H9 (cell line): ENCODE measurements at regions not wholly inside any gene's neighbourhood (a gene's known extent, or its start where the extent isn't known, plus 50 kb on each side); places are given as distances from the start of the nearest gene placed in this dataset.

Experiments used
- DNase-seq: peaks from one replicate; pipeline ENCODE4 v3.0.0-alpha.2; 2017
- H2AFZ ChIP-seq: one replicate; pipeline ENCODE4 v1.6.1; 2013; ENCODE audit warnings: mild to moderate bottlenecking, low read length, control low read depth, moderate library complexity
- H2AK5ac ChIP-seq: 2 replicates; pipeline ENCODE4 v1.6.1; 2013; ENCODE audit warnings: low read length, control low read depth, mixed read lengths; ENCODE audit not compliant: insufficient read length
- H2BK120ac ChIP-seq: one replicate; pipeline ENCODE4 v1.6.1; 2013; ENCODE audit warnings: low read depth, mild to moderate bottlenecking, low read length, control low read depth, inconsistent platforms; ENCODE audit not compliant: poor library complexity, severe bottlenecking
- H2BK12ac ChIP-seq: 2 replicates; pipeline ENCODE4 v1.6.1; 2013; ENCODE audit warnings: low read length, control low read depth, mixed read lengths, low read depth; ENCODE audit not compliant: insufficient read length
- H2BK15ac ChIP-seq: 2 replicates; pipeline ENCODE4 v1.6.1; 2013; ENCODE audit warnings: low read depth, low read length, control low read depth
- H2BK20ac ChIP-seq: one replicate; pipeline ENCODE4 v1.6.1; 2013; ENCODE audit warnings: low read depth, mild to moderate bottlenecking, low read length, control low read depth, inconsistent platforms; ENCODE audit not compliant: poor library complexity, severe bottlenecking
- H2BK5ac ChIP-seq: 2 replicates; pipeline ENCODE4 v1.6.1; 2013; ENCODE audit warnings: low read length, control low read depth, mixed read lengths; ENCODE audit not compliant: insufficient read length
- H3K14ac ChIP-seq: 2 replicates; pipeline ENCODE4 v1.6.1; 2013; ENCODE audit warnings: low read length, control low read depth; ENCODE audit not compliant: insufficient read depth
- H3K18ac ChIP-seq: 2 replicates; pipeline ENCODE4 v1.6.1; 2013; ENCODE audit warnings: low read depth, mild to moderate bottlenecking, mixed read lengths, low read length, control low read depth; ENCODE audit not compliant: insufficient read length
- H3K23ac ChIP-seq: 2 replicates; pipeline ENCODE4 v1.6.1; 2013; ENCODE audit warnings: low read length, control low read depth, mixed read lengths, low read depth; ENCODE audit not compliant: insufficient read length
- H3K23me2 ChIP-seq: 2 replicates; pipeline ENCODE4 v1.6.1; 2013; ENCODE audit warnings: low read depth, mild to moderate bottlenecking, mixed read lengths, low read length, control low read depth; ENCODE audit not compliant: insufficient read length, poor library complexity, severe bottlenecking
- H3K27ac ChIP-seq: 2 replicates; pipeline ENCODE4 v1.5.1; 2013; ENCODE audit warnings: low read length, control low read depth, mixed read lengths, low read depth; ENCODE audit not compliant: insufficient read length
- H3K27me3 ChIP-seq: 2 replicates; pipeline ENCODE4 v1.6.1; 2013; ENCODE audit warnings: low read length, control low read depth, inconsistent platforms; ENCODE audit not compliant: insufficient read depth
- H3K4ac ChIP-seq: 2 replicates; pipeline ENCODE4 v1.6.1; 2013; ENCODE audit warnings: low read depth, mild to moderate bottlenecking, control low read depth, inconsistent platforms, low read length, moderate library complexity
- H3K4me1 ChIP-seq: 2 replicates; pipeline ENCODE4 v1.6.1; 2013; ENCODE audit warnings: low read length, control low read depth, inconsistent platforms; ENCODE audit not compliant: insufficient read depth
- H3K4me2 ChIP-seq: 2 replicates; pipeline ENCODE4 v1.6.1; 2013; ENCODE audit warnings: low read length, control low read depth, mixed read lengths; ENCODE audit not compliant: insufficient read length, insufficient read depth
- H3K56ac ChIP-seq: 2 replicates; pipeline ENCODE4 v1.6.1; 2013; ENCODE audit warnings: low read depth, mild to moderate bottlenecking, mixed read lengths, low read length, control low read depth; ENCODE audit not compliant: insufficient read length
- H3K79me1 ChIP-seq: 2 replicates; pipeline ENCODE4 v1.6.1; 2013; ENCODE audit warnings: low read depth, mild to moderate bottlenecking, moderate library complexity, low read length, control low read depth, inconsistent platforms; ENCODE audit not compliant: insufficient read depth, poor library complexity, severe bottlenecking
- H3K79me2 ChIP-seq: 2 replicates; pipeline ENCODE4 v1.6.1; 2013; ENCODE audit warnings: low read length, control low read depth, inconsistent platforms; ENCODE audit not compliant: insufficient read depth
- H3K9ac ChIP-seq: 2 replicates; pipeline ENCODE4 v1.6.1; 2013; ENCODE audit warnings: low read length, control low read depth, mixed read lengths; ENCODE audit not compliant: insufficient read length; ENCODE audit errors: extremely low read depth
- H3K9me3 ChIP-seq: one replicate; pipeline ENCODE4 v1.6.1; 2013; ENCODE audit warnings: low read depth, low read length, inconsistent platforms; ENCODE audit not compliant: control insufficient read depth
- H3T11ph ChIP-seq: one replicate; pipeline ENCODE4 v1.6.1; 2013; ENCODE audit warnings: mild to moderate bottlenecking, low read length, control low read depth, inconsistent platforms
- H4K20me1 ChIP-seq: one replicate; pipeline ENCODE4 v1.6.1; 2013; ENCODE audit not compliant: control insufficient read depth, insufficient read length, insufficient read depth
- H4K5ac ChIP-seq: 2 replicates; pipeline ENCODE4 v1.6.1; 2013; ENCODE audit warnings: low read depth, mild to moderate bottlenecking, mixed read lengths, low read length, control low read depth; ENCODE audit not compliant: insufficient read length
- H4K8ac ChIP-seq: replicated peaks from 2 replicates; pipeline ENCODE4 v1.6.1; 2013; ENCODE audit warnings: low read length, control low read depth, mixed read lengths, low read depth; ENCODE audit not compliant: insufficient read length
- H4K91ac ChIP-seq: 2 replicates; pipeline ENCODE4 v1.6.1; 2013; ENCODE audit warnings: low read depth, mild to moderate bottlenecking, moderate library complexity, mixed read lengths, low read length, control low read depth; ENCODE audit not compliant: insufficient read length
- H3K27ac Mint-ChIP-seq, 3 experiments: 2 replicates in 2 of 3; 3 replicates in 1 of 3; pipeline ENCODE4 v1.8.0; 2020 to 2021; ENCODE audit warnings: mixed read lengths in 3 of 3, mild to moderate bottlenecking in 1 of 3, moderate library complexity in 1 of 3
- H3K27me3 Mint-ChIP-seq: 2 replicates; pipeline ENCODE4 v1.8.0; 2021; ENCODE audit warnings: low read depth, mild to moderate bottlenecking, moderate library complexity, mixed read lengths
- H3K36me3 Mint-ChIP-seq, 3 experiments: 2 replicates in 2 of 3; 3 replicates in 1 of 3; pipeline ENCODE4 v1.8.0; 2020 to 2021; ENCODE audit warnings: low read depth in 3 of 3, mixed read lengths in 3 of 3; ENCODE audit not compliant: insufficient read depth in 1 of 3
- H3K4me1 Mint-ChIP-seq, 2 experiments: 2 replicates each; pipeline ENCODE4 v1.8.0; 2020; ENCODE audit warnings: mixed read lengths in 2 of 2
- H3K4me3 Mint-ChIP-seq, 2 experiments: 2 replicates in 1 of 2; 3 replicates in 1 of 2; pipeline ENCODE4 v1.8.0; 2020 to 2021; ENCODE audit warnings: mild to moderate bottlenecking in 2 of 2, mixed read lengths in 2 of 2, moderate library complexity in 1 of 2
- H3K9me3 Mint-ChIP-seq, 2 experiments: 2 replicates in 1 of 2; 3 replicates in 1 of 2; pipeline ENCODE4 v1.8.0; 2020; ENCODE audit warnings: mild to moderate bottlenecking in 2 of 2, mixed read lengths in 2 of 2, moderate library complexity in 1 of 2
- CTCF ChIP-seq: fragments of 200-600 bp; sonication (generic); conservative IDR thresholded peaks from 3 replicates; pipeline ENCODE4 v1.8.0; 2021; ENCODE audit warnings: antibody characterized with exemption, mild to moderate bottlenecking
- WGBS: extraction: QIAGEN DNeasy Blood & Tissue Kit; methylation state at CpG from one replicate; pipeline ENCODE4 v1.1.7; 2013; ENCODE audit warnings: missing lambda C conversion rate, low lambda C conversion rate, mixed read lengths; ENCODE audit not compliant: insufficient read length; ENCODE audit errors: extremely low coverage; 5-methylcytosine and 5-hydroxymethylcytosine counted together

DNA sequence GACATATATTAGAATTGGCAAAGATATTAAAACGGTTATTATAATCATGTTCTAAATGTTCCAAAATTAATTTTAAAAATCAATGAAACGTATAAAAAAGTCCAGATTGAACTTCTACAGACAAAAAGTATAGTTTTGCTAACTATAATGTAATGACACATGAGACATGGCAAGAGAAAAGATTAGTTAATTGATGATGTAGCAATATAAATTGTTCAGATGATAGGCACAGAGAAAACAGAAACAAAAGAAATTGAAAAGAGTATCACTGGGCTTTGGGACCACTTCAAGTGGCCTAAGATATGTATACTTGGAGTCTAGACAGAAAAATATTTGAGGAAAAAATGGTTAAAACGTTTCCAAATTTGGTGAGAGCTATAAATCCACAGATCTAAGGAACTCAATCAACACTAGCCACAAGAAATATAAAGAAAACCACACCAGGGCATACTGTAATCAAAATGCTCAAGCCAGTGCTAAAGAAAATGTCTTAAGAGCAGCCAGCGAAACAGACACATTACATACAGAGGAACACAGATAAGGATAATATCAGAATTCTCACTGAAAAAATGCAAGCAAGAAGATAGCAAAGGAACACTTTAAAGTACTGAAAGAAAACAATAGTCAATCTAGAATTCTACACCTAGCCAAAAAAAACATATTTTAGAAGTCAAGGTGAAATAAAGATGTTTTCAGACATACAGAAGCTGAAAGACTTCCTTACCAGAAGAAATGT, 172.6 kb upstream of the FOXQ1 start:
- no peak for TF ChIP-seq CTCF
- Histone ChIP-seq H3K9ac (no peak overlapping the region), H3K18ac (no peak overlapping the region), H3K27me3 (no peaks in the 10 kb centered on the region), H4K20me1 (no peaks in the 10 kb centered on the region), H3K27ac (no peak overlapping the region), H2BK5ac (no peak overlapping the region), H4K91ac (no peak overlapping the region), H3T11ph (no peak overlapping the region), H2BK15ac (no peak overlapping the region), H3K4me1 (no peaks in the 10 kb centered on the region), H2BK20ac (no peak overlapping the region), H3K56ac (no peak overlapping the region), H3K4ac (no peak overlapping the region), H2AFZ (no peak overlapping the region), H3K79me2 (no peaks in the 10 kb centered on the region), H3K23me2 (no peaks in the 10 kb centered on the region), H2BK12ac (no peak overlapping the region), H2AK5ac (no peak overlapping the region), H3K14ac (no peak overlapping the region), H3K23ac (no peak overlapping the region), H3K4me2 (no peak overlapping the region), H3K9me3 (no peaks in the 10 kb centered on the region), H4K5ac (no peak overlapping the region), H3K79me1 (no peaks in the 10 kb centered on the region), H2BK120ac (no peak overlapping the region), H4K8ac (no peak overlapping the region)
- H3K4me3 Mint-ChIP-seq = no peak overlapping the region
- no peaks in the 10 kb centered on the region; a peak in 2 of 7 replicates for H3K36me3 Mint-ChIP-seq
- peaks cover 7% of the 10 kb centered on the region for H3K27me3 Mint-ChIP-seq
- H3K27ac Mint-ChIP-seq = no peak overlapping the region
- no peaks in the 10 kb centered on the region for H3K4me1 Mint-ChIP-seq
- no CpG with 5 or more reads among the region's 4 CpGs for WGBS
- no peak for DNase-seq
- H3K9me3 Mint-ChIP-seq = peaks cover 0 to 5% of the 10 kb centered on the region in 2 experiments; a peak in 4 of 5 replicates
